Uterus (tissue), 2 donors: ENCODE measurements at regions not wholly inside any gene's neighbourhood (a gene's known extent, or its start where the extent isn't known, plus 50 kb on each side); places are given as distances from the start of the nearest gene placed in this dataset.

Source experiments
- POLR2A ChIP-seq, 2 donors: fragments of 450-650 bp; IDR thresholded peaks; one replicate each; pipeline ENCODE4 v1.6.1; 2016; ENCODE audit warnings: antibody characterized with exemption in 2 of 2, mild to moderate bottlenecking in 1 of 2, moderate library complexity in 1 of 2
- TF ChIP-seq, protein P1 (sequence below), 4 experiments: fragments of 200-600 bp in 2 of 4; fragments of 450-650 bp in 2 of 4; sonication (generic) in 2 of 4; IDR thresholded peaks; one replicate each; pipeline ENCODE4 v1.5.1; 2016 to 2019; ENCODE audit warnings: antibody characterized with exemption in 4 of 4, mild to moderate bottlenecking in 2 of 4, moderate library complexity in 1 of 4

- TF ChIP-seq, protein P1, sequence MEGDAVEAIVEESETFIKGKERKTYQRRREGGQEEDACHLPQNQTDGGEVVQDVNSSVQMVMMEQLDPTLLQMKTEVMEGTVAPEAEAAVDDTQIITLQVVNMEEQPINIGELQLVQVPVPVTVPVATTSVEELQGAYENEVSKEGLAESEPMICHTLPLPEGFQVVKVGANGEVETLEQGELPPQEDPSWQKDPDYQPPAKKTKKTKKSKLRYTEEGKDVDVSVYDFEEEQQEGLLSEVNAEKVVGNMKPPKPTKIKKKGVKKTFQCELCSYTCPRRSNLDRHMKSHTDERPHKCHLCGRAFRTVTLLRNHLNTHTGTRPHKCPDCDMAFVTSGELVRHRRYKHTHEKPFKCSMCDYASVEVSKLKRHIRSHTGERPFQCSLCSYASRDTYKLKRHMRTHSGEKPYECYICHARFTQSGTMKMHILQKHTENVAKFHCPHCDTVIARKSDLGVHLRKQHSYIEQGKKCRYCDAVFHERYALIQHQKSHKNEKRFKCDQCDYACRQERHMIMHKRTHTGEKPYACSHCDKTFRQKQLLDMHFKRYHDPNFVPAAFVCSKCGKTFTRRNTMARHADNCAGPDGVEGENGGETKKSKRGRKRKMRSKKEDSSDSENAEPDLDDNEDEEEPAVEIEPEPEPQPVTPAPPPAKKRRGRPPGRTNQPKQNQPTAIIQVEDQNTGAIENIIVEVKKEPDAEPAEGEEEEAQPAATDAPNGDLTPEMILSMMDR (IDR thresholded peaks at IDR 0.05) = no peak
- TF ChIP-seq POLR2A (IDR thresholded peaks at IDR 0.05) = no peak
These were observed 288.3 kb downstream of the IRS1 start for GRCh38 chr2:226511311-226511710.
